HL-60 (cell line): ENCODE measurements at regions not wholly inside any gene's neighbourhood (a gene's known extent, or its start where the extent isn't known, plus 50 kb on each side); places are given as distances from the start of the nearest gene placed in this dataset.

Experiments
- CTCF ChIP-seq: IDR thresholded peaks from one replicate; pipeline ENCODE4 v1.5.1; 2011; ENCODE audit warnings: low read length, control low read depth, inconsistent platforms; ENCODE audit not compliant: insufficient read depth
- GABPA ChIP-seq: IDR thresholded peaks from 2 replicates; pipeline ENCODE4 v1.6.1; 2012; ENCODE audit warnings: low read depth
- POLR2AphosphoS5 ChIP-seq: IDR thresholded peaks from 2 replicates; pipeline ENCODE4 v1.6.1; 2012; ENCODE audit warnings: low read depth
- REST ChIP-seq: IDR thresholded peaks from 2 replicates; pipeline ENCODE4 v1.6.1; 2012; ENCODE audit warnings: low read depth; ENCODE audit not compliant: insufficient replicate concordance

GRCh38 chr16:80454802-80455201 lies 86.0 kb upstream of the DYNLRB2 start:
- no peak for TF ChIP-seq CTCF
- TF ChIP-seq GABPA: no peak
- no peak for TF ChIP-seq POLR2AphosphoS5
- TF ChIP-seq REST: no peak
